Inferior parietal cortex (tissue), 1 donor: ENCODE measurements at regions not wholly inside any gene's neighbourhood (a gene's known extent, or its start where the extent isn't known, plus 50 kb on each side); places are given as distances from the start of the nearest gene placed in this dataset.
A peak's percentile ranks its signal among the peaks of the same experiment; 100 is the strongest.
"Not testable (repeated sequence)": the region's sequence is repeated elsewhere in the genome, so short reads cannot be mapped to it uniquely, and the experiment has no call there.

Source experiments
- DNase-seq: peaks from one replicate; pipeline ENCODE4 v3.0.0-alpha.2; 2016; ENCODE audit errors: extremely low spot score

GRCh38 chr6:145538989-145539388 is 196.3 kb downstream of the EPM2A start:
- DNase-seq: no peak

GRCh38 chr6:145539831-145540230 is 195.5 kb downstream of the EPM2A start:
- DNase-seq: no peak

- DNase-seq: no peak
Measured at GRCh38 chr6:145540741-145541140, 194.6 kb downstream of the EPM2A start.

- DNase-seq: no peak
Measured at GRCh38 chr6:145544041-145544440, 191.3 kb downstream of the EPM2A start.

GRCh38 chr6:145544514-145544913 is 190.8 kb downstream of the EPM2A start:
- no peak for DNase-seq

- no peak for DNase-seq
Measured at GRCh38 chr6:145546265-145546664, 189.1 kb downstream of the EPM2A start.

GRCh38 chr6:145547594-145548335 is 187.6 kb downstream of the EPM2A start:
- DNase-seq: no peak

GRCh38 chr6:145548933-145549648 is 186.2 kb downstream of the EPM2A start:
- no peak for DNase-seq

GRCh38 chr6:145551164-145551563 is 184.2 kb downstream of the EPM2A start:
- DNase-seq: no peak

GRCh38 chr6:145555084-145555483 is 180.2 kb downstream of the EPM2A start:
- DNase-seq: no peak

GRCh38 chr6:145557474-145557873 is 177.8 kb downstream of the EPM2A start:
- no peak for DNase-seq

GRCh38 chr6:145559836-145560235 is 175.5 kb downstream of the EPM2A start:
- no peak for DNase-seq

- DNase-seq: peak; percentile 31
Measured at GRCh38 chr6:145561095-145562072, 173.9 kb downstream of the EPM2A start.

- DNase-seq: no peak
Measured at GRCh38 chr6:145562771-145563615, 172.3 kb downstream of the EPM2A start.

GRCh38 chr6:145564553-145564952 is 170.8 kb downstream of the EPM2A start:
- no peak for DNase-seq

- no peak for DNase-seq
Measured at GRCh38 chr6:145567684-145568252, 167.6 kb downstream of the EPM2A start.

GRCh38 chr6:145569140-145569539 is 166.2 kb downstream of the EPM2A start:
- DNase-seq: no peak

- not testable (repeated sequence) for DNase-seq
Measured at GRCh38 chr6:145570336-145570735, 165.0 kb downstream of the EPM2A start.

- DNase-seq: not testable (repeated sequence)
Measured at GRCh38 chr6:145574269-145574668, 161.1 kb downstream of the EPM2A start.
